ENCODE measurements at regions not wholly inside any gene's neighbourhood (a gene's known extent, or its start where the extent isn't known, plus 50 kb on each side); places are given as distances from the start of the nearest gene placed in this dataset.

DNA sequence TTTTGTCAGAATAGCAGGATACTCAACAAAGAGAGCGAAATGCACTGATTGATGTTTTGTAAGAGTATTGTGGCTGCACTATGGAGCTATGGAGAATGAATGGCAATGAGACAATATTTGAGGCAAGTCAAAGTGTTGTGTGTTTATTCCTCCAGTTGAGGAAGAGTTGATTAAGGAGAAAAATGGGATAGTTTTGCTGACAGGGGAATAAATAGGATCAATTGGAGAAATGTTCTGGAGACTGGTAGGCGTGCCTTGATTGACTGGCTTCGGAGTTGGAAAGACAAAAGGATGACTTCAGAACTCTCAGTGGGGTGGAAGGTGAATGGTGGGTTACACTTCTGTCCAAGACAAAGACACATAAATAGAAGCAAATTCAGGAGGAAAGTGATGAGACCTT is 1254.9 kb upstream of the TMEM132C start:
- Histone ChIP-seq H3K27me3 (ENCODE audit: insufficient read depth, low read depth, severe bottlenecking) (no peaks in the 10 kb centered on the region), H3K4me3 (ENCODE audit: low read depth, low read length) (no peak overlapping the region), H3K36me3 (no peaks in the 10 kb centered on the region), H3K27ac (no peak overlapping the region), H3K9me3 (ENCODE audit: severe bottlenecking) (no peaks in the 10 kb centered on the region)
- no peak for DNase-seq
- TF ChIP-seq, protein P1, sequence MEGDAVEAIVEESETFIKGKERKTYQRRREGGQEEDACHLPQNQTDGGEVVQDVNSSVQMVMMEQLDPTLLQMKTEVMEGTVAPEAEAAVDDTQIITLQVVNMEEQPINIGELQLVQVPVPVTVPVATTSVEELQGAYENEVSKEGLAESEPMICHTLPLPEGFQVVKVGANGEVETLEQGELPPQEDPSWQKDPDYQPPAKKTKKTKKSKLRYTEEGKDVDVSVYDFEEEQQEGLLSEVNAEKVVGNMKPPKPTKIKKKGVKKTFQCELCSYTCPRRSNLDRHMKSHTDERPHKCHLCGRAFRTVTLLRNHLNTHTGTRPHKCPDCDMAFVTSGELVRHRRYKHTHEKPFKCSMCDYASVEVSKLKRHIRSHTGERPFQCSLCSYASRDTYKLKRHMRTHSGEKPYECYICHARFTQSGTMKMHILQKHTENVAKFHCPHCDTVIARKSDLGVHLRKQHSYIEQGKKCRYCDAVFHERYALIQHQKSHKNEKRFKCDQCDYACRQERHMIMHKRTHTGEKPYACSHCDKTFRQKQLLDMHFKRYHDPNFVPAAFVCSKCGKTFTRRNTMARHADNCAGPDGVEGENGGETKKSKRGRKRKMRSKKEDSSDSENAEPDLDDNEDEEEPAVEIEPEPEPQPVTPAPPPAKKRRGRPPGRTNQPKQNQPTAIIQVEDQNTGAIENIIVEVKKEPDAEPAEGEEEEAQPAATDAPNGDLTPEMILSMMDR (IDR thresholded peaks at IDR 0.05; ENCODE audit: low read depth, low read length) = no peak

DNA sequence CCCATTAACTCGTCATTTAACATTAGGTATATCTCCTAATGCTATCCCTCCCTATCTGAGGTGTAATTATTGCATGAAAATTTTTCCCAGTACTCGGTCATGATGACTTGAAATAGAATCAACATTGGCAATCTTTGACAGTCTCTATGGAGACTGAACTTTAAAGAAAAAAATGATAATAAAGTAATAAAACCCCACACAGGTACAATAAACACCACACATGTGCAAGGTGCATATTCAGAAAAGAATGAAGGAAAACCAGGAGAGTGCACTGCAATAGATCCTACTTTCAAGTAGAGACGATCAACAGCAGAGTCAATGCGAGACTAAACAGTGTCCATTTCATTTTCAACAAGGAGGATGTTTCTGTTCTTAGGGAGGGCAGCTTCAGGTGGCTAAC is 1253.8 kb upstream of the TMEM132C start:
- Histone ChIP-seq H3K27ac (no peak overlapping the region), H3K36me3 (no peaks in the 10 kb centered on the region), H3K27me3 (ENCODE audit: insufficient read depth, low read depth, severe bottlenecking) (no peaks in the 10 kb centered on the region), H3K4me3 (ENCODE audit: low read depth, low read length) (no peak overlapping the region), H3K9me3 (ENCODE audit: severe bottlenecking) (no peaks in the 10 kb centered on the region)
- TF ChIP-seq, protein P1 (IDR thresholded peaks at IDR 0.05; ENCODE audit: low read depth, low read length) = no peak
- no peak for DNase-seq

DNA sequence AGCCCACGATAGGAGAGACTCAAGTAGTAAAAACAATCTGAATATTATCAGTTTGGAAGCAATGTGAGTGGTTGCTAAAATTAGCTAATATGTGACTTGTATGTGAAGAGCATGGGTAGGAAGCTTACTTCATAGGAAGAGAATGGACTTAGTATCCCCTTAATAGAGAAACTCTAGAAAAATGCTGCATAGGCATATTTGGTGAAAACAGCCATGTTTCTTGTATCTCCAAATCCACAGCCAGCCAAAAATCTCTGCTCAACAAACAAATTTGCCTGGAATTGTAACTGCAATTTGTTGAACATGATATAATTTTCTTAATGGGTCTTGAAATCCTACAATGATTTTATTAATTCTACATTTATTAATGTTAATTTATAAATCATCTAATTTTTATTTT is 1252.9 kb upstream of the TMEM132C start:
- TF ChIP-seq, protein P1 (IDR thresholded peaks at IDR 0.05; ENCODE audit: low read depth, low read length) = no peak

DNA sequence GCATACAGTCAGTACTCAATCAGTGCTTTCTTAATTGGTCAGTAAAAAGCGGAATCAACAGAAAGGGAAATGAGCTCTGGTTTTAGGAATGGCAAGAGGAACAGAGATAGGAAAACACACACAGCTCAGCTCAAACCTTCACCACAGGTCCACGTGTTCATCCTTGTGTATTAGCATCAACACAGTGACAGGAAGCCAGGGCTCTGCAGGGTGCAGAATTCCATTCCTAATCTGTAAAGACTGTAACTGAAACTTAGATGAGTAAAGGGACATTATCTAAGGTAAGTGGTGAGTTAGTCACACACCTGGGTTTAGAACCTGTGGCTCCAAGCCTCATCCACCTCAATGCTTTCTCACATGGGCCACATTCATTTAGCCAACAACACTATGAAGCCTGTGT is 1242.2 kb upstream of the TMEM132C start:
- TF ChIP-seq, protein P1 (IDR thresholded peaks at IDR 0.05; ENCODE audit: low read depth, low read length) = no peak
- no peak for DNase-seq
- Histone ChIP-seq H3K4me3 (ENCODE audit: low read depth, low read length) (no peak overlapping the region), H3K36me3 (no peaks in the 10 kb centered on the region), H3K9me3 (ENCODE audit: severe bottlenecking) (no peaks in the 10 kb centered on the region), H3K27me3 (ENCODE audit: insufficient read depth, low read depth, severe bottlenecking) (no peaks in the 10 kb centered on the region), H3K27ac (no peak overlapping the region)

More for the DNA sequence above, 1252.9 kb upstream of the TMEM132C start:
- Histone ChIP-seq H3K4me3 (ENCODE audit: low read depth, low read length) (no peak overlapping the region), H3K36me3 (no peaks in the 10 kb centered on the region), H3K9me3 (ENCODE audit: severe bottlenecking) (no peaks in the 10 kb centered on the region), H3K27ac (no peak overlapping the region), H3K27me3 (ENCODE audit: insufficient read depth, low read depth, severe bottlenecking) (no peaks in the 10 kb centered on the region)
- no peak for DNase-seq

DNA sequence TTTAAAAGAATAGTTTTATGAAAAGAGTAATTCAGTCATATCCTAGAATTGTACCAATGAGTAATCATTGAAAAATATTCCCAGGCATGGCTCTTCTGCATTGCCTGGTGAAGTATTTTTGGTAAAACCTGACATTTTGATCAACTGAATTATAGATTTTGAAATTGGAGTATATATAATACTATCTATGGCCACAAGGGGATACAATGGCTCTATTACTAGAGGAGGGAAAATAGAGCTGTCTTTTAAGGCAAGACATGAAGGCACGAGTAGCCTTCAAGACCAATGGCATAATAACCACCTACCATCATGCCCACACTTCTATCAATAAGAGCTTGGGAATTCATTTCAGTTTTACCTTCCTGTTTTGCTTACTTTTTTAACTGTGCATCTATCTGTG is 1241.4 kb upstream of the TMEM132C start:
- DNase-seq = no peak
- H3K9me3 ChIP-seq (ENCODE audit: severe bottlenecking) = no peaks in the 10 kb centered on the region
- TF ChIP-seq, protein P1 (IDR thresholded peaks at IDR 0.05; ENCODE audit: low read depth, low read length) = no peak
- H3K4me3 ChIP-seq (ENCODE audit: low read depth, low read length) = no peak overlapping the region
- H3K36me3 ChIP-seq = no peaks in the 10 kb centered on the region
- H3K27ac ChIP-seq = no peak overlapping the region
- H3K27me3 ChIP-seq (ENCODE audit: insufficient read depth, low read depth, severe bottlenecking) = no peaks in the 10 kb centered on the region
